ENCODE measurements at regions not wholly inside any gene's neighbourhood (a gene's known extent, or its start where the extent isn't known, plus 50 kb on each side); places are given as distances from the start of the nearest gene placed in this dataset.

GRCh38 chr20:50254466-50255079, 63.9 kb downstream of the CEBPB start (continued):
- TF ChIP-seq ETV5 (CRISPR knock-in tag; IDR thresholded peaks at IDR 0.05; ENCODE audit: low read depth) (no peak), SPI1 (IDR thresholded peaks at IDR 0.05; ENCODE audit: borderline replicate concordance, low read depth, low read length) (no peak), BCOR (IDR thresholded peaks at IDR 0.05) (0 out of 2 replicates have a peak, but pooled peaks have one; percentile 37), ZNF263 (CRISPR knock-in tag; IDR thresholded peaks at IDR 0.05; ENCODE audit: borderline replicate concordance) (no peak), PML (IDR thresholded peaks at IDR 0.05; ENCODE audit: low read length) (no peak), MLLT1 (IDR thresholded peaks at IDR 0.05) (no peak), MYBL2 (IDR thresholded peaks at IDR 0.05; ENCODE audit: low read depth) (no peak), MYBL2 (CRISPR knock-in tag; IDR thresholded peaks at IDR 0.05; ENCODE audit: borderline replicate concordance) (no peak), MLX (CRISPR knock-in tag; conservative IDR thresholded peaks at IDR 0.05) (no peak), XRCC5 (IDR thresholded peaks at IDR 0.05; ENCODE audit: low read depth, low read length) (no peak), TCFL5 (CRISPR knock-in tag; conservative IDR thresholded peaks at IDR 0.05) (no peak), ZNF133 (CRISPR knock-in tag; IDR thresholded peaks at IDR 0.05) (no peak), TOE1 (IDR thresholded peaks at IDR 0.05; ENCODE audit: borderline replicate concordance) (peak; percentile 91), TOE1 (CRISPR knock-in tag; IDR thresholded peaks at IDR 0.05; ENCODE audit: borderline replicate concordance, low read depth) (no peak), ZNF121 (CRISPR knock-in tag; conservative IDR thresholded peaks at IDR 0.05) (peak; percentile 89), HDAC1 (IDR thresholded peaks at IDR 0.05) (no peak), RFX7 (CRISPR knock-in tag; IDR thresholded peaks at IDR 0.05) (no peak), PURB (CRISPR knock-in tag; IDR thresholded peaks at IDR 0.05; ENCODE audit: low read depth) (no peak), RAD51 (IDR thresholded peaks at IDR 0.05; ENCODE audit: borderline replicate concordance, low read depth) (peak; percentile 93), PRMT5 (CRISPR knock-in tag; IDR thresholded peaks at IDR 0.05) (no peak), FOXK2 (conservative IDR thresholded peaks at IDR 0.05 in 1 of 2, IDR thresholded peaks at IDR 0.05 in 1 of 2; ENCODE audit: low read depth in 2 of 2) (no peak), ZNF639 (CRISPR knock-in tag; conservative IDR thresholded peaks at IDR 0.05 in 1 of 2, IDR thresholded peaks at IDR 0.05 in 1 of 2) (no peak), ZNF280B (CRISPR knock-in tag; IDR thresholded peaks at IDR 0.05) (no peak), USF1 (CRISPR knock-in tag; IDR thresholded peaks at IDR 0.05) (peak; percentile 16; the same call in 1 of the 2 replicates)

All from K562 (cell line).